Astrocyte (in vitro differentiated cells and primary cell): ENCODE measurements at regions not wholly inside any gene's neighbourhood (a gene's known extent, or its start where the extent isn't known, plus 50 kb on each side); places are given as distances from the start of the nearest gene placed in this dataset.

Source experiments
- CTCF ChIP-seq: IDR thresholded peaks from 2 replicates; pipeline ENCODE4 v1.5.1; 2011; ENCODE audit warnings: low read depth, mild to moderate bottlenecking, inconsistent platforms, low read length, moderate library complexity; ENCODE audit not compliant: insufficient read depth
- EZH2 ChIP-seq: IDR thresholded peaks from 2 replicates; pipeline ENCODE4 v1.6.1; 2012; ENCODE audit warnings: mild to moderate bottlenecking, low read length, inconsistent platforms; ENCODE audit not compliant: insufficient read depth

DNA sequence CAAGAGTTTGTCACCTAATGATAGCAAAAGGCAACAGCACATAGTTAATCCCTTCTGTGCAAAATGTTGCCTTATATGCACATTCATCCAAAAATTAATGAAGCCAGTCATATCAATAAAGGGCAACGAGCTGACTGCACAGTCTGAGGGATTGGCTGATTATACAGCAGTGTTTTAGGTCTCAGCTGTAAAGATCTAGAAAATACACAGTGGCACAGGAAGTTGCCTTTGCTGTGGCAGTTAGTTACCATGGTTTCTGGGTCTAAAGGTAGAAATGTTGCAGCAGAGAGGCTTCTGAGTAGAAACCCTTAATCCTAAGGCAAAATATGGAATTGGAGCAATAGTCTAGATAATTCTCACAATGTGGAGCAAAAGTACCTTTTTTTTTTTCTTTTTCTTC lies 89.7 kb downstream of the SMPDL3A start:
- no peak for TF ChIP-seq CTCF
- no peak for TF ChIP-seq EZH2
